ENCODE measurements at regions not wholly inside any gene's neighbourhood (a gene's known extent, or its start where the extent isn't known, plus 50 kb on each side); places are given as distances from the start of the nearest gene placed in this dataset.
A peak's percentile ranks its signal among the peaks of the same experiment; 100 is the strongest.

GRCh38 chr9:81532251-81532650 is 157.1 kb downstream of the TLE1 start:
- DNase-seq (ENCODE audit: low spot score) = no peak

- no peak for DNase-seq (ENCODE audit: low spot score)
Measured at GRCh38 chr9:81531511-81531910, 157.8 kb downstream of the TLE1 start.

DNA sequence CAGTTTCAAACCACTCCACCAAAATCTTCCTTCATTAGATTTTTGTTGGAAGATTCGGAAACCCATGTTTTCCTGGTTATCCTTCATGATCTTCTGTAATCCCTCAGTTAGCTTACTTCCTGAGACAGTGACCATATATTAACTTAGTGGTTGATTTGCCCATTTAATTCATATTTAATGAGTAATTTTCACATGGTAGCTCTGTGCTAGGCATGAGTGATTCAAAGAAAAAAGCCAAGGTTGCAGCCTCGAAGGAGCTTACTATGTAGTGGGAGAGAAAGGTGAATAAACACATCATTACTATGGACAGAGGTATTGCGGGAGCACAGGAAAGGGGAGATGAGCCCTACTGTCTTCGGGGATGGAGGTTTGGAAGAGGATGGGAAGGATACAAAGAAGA is 158.5 kb downstream of the TLE1 start:
- no peak for DNase-seq (ENCODE audit: low spot score)

- DNase-seq (ENCODE audit: low spot score) = no peak
Measured at GRCh38 chr9:81530310-81530810, 159.0 kb downstream of the TLE1 start.

DNA sequence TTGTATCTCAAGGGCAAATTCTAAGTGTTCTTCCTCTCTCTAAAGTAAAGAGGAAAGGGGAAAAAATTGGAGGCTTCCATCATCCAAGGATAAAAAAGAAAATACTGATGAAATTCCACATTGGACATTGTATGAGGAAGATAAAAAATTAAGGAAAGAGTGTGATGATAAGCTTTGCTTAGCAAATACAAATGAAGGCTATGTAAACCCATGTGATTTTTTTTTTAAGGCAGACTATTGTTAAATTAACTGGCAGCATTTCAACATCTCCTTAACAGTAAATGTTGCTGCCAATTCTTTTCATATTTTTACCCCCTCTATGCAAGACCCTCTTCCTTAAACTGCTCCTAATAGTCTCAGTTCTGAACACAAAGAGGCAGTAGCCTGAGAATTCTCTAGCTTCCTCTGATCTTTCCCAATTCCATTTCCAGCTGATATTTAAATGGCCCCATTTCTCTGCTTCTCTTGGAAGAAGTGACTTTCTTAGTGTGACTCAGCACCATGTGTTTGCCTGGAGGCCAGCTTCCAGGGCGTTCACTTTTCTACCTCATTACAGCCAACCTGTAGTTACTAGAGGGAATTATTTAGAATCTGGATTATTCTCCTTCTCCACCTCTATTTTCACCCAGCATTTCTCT is 159.7 kb downstream of the TLE1 start:
- no peak for DNase-seq (ENCODE audit: low spot score)

DNA sequence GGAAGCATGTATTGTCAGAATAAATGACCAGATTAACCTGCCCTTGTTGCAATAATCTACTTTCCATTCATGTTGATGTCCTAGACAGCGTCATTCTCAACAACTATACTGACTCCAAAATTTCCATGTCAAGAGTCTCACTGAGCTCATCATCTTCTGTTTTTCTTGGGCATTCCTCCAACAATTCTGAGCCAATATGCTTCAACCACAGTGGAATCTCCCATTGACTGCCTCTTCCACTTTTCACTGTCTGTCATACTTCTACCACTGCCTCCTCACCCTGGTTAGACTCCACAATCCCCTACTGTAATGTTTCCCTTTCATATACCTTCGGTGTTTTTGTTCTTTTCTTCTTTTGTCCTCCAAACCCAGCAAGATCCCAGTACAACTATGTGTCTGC is 162.8 kb downstream of the TLE1 start:
- no peak for DNase-seq (ENCODE audit: low spot score)

DNA sequence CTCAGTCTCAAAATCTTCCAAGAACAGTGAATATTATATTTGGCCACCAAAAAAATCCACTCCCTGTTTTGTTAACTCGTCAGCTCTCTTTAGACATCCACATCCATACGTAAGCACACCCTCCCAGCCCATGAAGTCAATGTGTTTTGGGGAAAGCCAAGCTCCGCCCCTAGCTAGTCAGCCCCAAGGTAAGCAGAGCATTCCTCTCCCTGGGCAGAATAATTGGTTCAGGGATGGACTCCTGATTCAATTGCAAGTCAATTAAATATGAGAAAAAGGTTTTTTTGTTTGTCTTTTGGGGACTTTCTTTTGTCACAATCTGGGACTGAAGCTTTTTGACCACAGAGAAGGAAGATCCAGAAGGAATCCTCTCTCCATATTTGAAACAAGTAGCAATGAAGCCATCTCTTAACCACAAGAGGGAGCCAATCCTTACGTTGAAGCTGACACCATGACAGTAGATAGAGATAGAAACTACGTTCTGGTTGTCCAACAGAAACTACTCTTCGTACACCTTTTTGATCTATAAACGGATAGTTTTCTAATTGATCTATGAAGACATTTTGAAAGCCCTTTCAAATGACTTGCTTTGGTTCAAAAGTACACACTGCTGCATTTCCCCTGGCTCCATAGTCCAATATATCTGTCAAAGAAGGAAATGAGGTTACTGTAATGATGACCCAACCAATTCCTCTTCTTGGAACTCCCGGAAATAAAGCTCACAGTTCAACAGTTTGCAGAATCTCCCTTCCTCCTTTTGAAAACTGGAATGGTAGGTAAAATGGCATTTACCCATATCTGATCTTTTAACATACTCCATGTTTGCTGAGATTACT is 166.4 kb downstream of the TLE1 start:
- DNase-seq (ENCODE audit: low spot score) = peak; percentile 59

DNA sequence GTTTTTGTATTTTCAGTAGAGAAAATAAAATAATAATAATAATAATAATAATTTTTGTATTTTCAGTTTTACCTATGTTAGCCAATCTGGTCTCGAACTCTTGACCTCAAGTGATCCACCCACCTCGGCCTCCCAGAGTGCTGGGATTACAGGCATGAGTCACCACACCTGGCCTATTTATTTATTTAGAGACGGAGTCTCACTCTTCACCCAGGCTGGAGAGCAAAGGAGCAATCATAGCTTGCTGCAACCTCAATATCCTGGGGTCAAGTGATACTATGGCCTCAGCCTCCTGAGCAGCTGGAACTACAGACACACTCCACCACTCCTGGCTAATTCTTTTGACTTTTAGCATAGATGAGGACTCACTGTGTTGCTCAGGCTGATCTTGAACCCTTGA is 167.5 kb downstream of the TLE1 start:
- no peak for DNase-seq (ENCODE audit: low spot score)

DNA sequence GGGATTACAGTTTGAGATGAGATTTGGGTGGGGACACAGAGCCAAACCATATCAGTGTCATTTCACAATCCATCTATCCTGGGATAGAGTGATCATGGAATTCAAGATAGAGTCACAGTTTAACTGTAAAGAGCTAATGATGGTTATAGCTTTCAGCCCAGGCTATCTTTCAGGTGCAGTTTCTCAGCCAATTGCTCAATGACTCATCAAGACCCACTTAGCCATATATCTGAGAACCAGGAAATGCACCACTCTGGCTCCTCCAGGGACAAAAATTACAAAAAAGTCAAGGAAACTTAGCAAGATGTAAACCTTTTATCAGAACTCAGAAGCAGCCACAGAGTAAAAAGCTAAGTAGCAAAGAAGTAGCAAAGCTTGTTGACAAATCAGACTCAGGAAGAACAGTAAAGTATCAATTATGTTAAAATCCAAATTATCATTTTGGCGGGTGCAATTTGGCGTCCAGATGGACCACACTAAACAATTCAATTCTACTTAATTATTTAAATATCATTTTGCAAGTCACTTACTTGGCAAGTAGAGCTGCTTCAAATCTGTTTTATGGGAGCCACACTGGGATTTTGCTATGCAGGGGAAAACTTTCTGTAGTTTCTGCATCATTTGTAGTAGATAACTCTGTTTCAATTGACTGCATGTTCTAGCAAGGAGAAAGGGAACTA is 169.4 kb downstream of the TLE1 start:
- no peak for DNase-seq (ENCODE audit: low spot score)

GRCh38 chr9:81517954-81518353 is 171.4 kb downstream of the TLE1 start:
- DNase-seq (ENCODE audit: low spot score) = no peak

GRCh38 chr9:81513059-81513458 is 176.3 kb downstream of the TLE1 start:
- DNase-seq (ENCODE audit: low spot score) = no peak

DNA sequence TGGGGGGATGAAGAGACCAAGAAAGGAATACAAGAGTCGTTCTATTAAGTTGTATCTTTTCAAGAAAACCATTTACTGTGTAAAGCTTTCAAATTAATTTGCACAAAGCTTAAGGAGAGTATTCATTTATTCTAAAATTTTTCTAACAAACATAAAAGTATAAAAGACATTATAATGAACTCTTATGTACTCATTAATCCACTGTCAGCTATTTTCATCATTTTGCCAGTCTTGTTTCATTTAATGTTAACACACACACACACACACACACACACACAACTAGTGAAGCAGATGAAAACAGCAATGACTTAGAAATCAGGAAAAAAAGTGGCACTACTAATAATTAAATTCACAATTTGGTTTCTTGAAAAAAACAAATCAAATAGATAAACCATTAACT is 176.7 kb downstream of the TLE1 start:
- no peak for DNase-seq (ENCODE audit: low spot score)

DNA sequence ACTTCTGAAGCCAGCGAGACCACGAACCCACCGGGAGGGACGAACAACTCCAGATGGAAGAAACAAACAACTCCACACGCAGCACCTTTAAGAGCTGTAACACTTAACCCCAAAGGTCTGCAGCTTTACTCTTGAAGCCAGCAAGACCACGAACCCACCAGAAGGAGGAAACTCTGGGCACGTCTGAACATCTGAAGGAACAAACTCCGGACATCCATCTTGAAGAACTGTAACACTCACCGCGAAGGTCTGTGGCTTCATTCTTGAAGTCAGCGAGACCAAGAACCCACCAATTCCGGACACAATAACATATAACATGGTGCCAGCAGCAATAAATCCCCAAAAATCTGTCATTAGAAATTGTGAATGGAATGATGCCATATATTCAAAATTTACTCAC is 180.9 kb downstream of the TLE1 start:
- no peak for DNase-seq (ENCODE audit: low spot score)

DNA sequence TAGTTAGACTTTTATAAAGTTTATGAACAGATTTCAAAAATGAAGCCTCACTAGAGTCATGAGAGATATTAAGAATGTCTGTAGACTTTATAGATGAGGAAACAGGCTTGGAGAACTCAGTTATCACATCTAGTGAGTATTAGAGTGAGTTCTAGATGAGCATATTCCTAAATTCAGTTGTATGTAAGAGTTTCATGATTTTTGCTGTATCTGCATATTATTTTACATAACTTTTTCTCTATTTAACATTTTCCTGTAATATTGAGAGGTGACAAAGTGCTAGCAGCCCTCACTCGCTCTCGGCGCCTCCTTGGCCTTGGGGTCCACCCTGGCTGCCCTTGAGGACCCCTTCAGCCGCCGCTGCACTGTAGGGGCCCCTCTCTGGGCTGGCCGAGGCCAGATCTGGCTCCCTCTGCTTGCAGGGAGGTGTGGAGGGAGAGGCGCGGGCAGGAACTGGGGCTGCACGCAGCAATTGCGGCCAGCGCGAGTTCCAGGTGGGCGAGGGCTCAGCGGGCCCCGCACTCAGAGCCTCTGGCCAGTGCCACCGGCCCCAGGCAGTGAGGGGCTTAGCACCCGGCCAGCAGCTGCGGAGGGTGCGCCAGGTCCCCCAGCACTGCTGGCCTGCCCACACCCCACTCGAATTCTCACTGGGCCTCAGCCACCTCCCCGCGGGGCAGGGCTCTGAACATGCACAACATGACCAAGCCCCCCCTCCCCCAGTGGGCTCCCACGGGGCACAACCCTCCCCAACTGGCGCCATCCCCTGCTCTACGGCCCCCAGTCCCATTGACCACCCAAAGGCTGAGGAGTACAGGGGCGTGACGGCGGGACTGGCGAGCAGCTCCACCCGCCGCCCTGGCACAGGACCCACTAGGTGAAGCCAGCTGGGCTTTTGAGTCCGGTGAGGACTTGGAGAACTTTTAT is 182.1 kb downstream of the TLE1 start:
- no peak for DNase-seq (ENCODE audit: low spot score)

- DNase-seq (ENCODE audit: low spot score) = no peak
Measured at GRCh38 chr9:81499594-81499993, 189.8 kb downstream of the TLE1 start.

- DNase-seq (ENCODE audit: low spot score) = no peak
Measured at GRCh38 chr9:81499021-81499454, 190.3 kb downstream of the TLE1 start.

DNA sequence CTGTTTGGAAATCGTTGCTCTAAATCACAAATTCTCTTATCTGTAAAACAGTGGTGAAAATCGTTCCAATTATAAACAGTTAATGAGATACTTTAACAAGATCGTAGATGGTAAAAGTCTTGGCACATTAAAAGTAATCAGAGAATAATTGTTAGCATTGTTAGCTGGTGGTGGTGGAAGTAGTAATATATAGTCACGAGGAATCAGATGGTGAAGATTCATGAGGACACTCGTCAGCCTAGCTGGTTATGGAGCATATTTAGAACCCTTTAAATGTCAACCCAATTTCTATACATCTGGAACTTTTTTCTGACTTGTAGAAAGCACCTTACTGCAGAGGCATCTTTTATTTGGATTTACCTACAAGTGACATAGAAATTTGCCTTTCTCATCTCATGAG is 190.8 kb downstream of the TLE1 start:
- DNase-seq (ENCODE audit: low spot score) = no peak

DNA sequence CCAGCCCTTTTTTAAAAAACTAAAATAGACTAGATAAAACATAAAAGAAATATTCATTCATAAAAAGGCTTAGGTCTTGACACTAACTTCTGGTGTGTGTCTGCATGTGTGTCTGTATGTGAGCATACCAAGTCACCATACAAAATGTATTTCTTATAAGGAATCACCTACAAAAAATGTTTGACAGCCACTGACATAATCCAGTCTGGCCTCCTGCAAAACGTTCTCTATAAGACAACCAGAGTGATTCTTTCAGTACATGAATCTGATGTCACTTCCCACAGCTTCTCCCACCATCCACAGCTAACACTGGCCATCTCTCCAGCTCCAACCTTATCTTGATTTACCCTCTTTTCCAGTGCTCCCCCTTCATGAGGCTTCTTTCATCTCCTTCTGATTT is 192.3 kb downstream of the TLE1 start:
- no peak for DNase-seq (ENCODE audit: low spot score)

GRCh38 chr9:81492710-81493447 is 196.5 kb downstream of the TLE1 start:
- DNase-seq (ENCODE audit: low spot score) = no peak

- no peak for DNase-seq (ENCODE audit: low spot score)
Measured at GRCh38 chr9:81490605-81491331, 198.6 kb downstream of the TLE1 start.

Data from iPS-NIHi11 (cell line).